ENCODE measurements at regions not wholly inside any gene's neighbourhood (a gene's known extent, or its start where the extent isn't known, plus 50 kb on each side); places are given as distances from the start of the nearest gene placed in this dataset.

DNA sequence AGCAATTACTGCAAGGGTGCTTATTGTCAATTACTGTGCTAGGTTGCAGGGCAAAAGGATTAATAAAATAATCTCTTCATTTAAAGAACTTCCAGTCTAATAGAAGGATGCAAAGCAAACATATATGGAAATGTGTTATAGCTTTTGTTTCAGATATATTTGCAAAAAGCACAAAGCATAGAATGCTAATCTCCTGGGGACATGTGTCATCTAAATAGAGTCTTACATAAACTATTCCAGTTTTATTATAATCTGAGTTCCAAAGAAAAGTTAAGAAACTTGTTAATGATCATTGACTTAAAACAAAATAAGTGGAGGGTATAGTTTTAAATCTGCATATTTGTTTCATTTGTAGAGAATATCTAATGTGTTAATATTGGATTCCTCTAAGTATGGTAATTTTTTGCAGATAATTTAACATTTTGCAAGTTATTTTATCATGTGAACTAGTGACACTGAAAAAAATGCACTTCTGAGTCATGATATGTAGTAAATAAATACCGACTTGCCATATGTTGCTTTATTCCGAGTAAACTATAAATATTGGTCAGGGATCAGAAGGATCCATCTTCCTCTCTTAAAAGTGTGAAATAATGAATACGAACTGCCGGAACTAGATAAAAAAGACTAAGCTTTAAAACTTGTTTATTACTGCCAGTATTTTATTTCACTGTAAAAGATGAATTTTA is 231.9 kb upstream of the FAT4 start:
- TF ChIP-seq, protein P1, sequence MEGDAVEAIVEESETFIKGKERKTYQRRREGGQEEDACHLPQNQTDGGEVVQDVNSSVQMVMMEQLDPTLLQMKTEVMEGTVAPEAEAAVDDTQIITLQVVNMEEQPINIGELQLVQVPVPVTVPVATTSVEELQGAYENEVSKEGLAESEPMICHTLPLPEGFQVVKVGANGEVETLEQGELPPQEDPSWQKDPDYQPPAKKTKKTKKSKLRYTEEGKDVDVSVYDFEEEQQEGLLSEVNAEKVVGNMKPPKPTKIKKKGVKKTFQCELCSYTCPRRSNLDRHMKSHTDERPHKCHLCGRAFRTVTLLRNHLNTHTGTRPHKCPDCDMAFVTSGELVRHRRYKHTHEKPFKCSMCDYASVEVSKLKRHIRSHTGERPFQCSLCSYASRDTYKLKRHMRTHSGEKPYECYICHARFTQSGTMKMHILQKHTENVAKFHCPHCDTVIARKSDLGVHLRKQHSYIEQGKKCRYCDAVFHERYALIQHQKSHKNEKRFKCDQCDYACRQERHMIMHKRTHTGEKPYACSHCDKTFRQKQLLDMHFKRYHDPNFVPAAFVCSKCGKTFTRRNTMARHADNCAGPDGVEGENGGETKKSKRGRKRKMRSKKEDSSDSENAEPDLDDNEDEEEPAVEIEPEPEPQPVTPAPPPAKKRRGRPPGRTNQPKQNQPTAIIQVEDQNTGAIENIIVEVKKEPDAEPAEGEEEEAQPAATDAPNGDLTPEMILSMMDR (IDR thresholded peaks at IDR 0.05): no peak
- TF ChIP-seq POLR2A (IDR thresholded peaks at IDR 0.05): no peak

All from adrenal gland (tissue), 5 donors.